Effector CD4-positive, alpha-beta T cell (primary cell): ENCODE measurements at regions not wholly inside any gene's neighbourhood (a gene's known extent, or its start where the extent isn't known, plus 50 kb on each side); places are given as distances from the start of the nearest gene placed in this dataset.
"Not testable (repeated sequence)": the region's sequence is repeated elsewhere in the genome, so short reads cannot be mapped to it uniquely, and the experiment has no call there.

Experiments
- DNase-seq: peaks from one replicate; pipeline ENCODE4 v3.0.0-alpha.2; 2020

GRCh38 chr15:31433091-31433490, 106.5 kb downstream of the KLF13 start:
- no peak for DNase-seq

GRCh38 chr15:31433574-31433973, 106.9 kb downstream of the KLF13 start:
- no peak for DNase-seq

DNA sequence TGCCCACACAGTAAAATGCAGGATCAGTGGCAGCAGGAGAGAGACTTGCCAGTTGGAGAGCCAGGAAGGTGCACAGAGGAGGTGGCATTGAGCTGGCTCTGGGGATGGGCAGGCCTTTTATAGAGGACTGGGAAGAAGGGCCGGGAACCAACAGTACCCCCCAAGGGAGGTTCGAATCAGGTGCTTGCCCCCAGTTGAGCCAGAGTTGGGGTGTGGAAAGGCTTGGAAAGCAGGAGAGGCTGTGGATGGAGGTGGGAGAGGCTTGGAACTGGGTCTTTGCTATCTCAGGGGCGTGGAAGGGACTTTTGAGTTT, 107.6 kb downstream of the KLF13 start:
- DNase-seq = no peak

DNA sequence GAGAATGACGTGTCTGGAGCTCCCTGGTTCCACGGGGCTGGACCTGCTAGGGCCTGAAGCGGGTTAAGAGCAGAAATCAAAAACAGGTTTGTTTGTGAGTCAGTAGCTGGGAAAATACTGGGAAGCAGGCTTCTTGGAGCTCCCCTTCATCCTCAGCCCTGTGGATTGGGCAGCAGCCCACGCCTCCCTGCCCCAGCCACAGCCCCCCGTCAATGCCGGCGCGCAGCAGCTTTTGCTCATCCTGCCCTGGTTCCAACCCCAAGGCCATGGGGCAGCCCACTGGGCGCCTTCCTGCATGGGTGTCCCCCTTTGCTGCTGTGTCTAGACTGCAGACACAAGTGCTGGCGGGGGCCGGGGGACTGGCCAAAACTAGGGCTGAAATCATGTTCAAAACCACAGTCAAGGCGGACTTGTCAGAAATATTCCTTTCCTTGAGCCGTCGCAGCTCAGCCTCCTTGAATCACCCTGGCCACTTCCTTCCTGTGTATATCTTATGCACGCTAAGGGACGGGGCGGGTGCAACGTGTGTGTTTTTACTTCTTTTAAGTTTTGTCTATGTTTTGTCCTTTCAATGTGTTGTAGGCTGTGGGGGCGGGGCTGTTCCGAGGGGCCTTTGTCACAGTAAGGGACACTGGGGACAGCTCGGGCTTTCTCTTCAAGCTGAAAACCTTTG, 108.1 kb downstream of the KLF13 start:
- peak; percentile 67 for DNase-seq

GRCh38 chr15:31435261-31435911, 108.8 kb downstream of the KLF13 start:
- peak; percentile 79 for DNase-seq

- DNase-seq = no peak
Measured at GRCh38 chr15:31435912-31436628, 109.4 kb downstream of the KLF13 start.

DNA sequence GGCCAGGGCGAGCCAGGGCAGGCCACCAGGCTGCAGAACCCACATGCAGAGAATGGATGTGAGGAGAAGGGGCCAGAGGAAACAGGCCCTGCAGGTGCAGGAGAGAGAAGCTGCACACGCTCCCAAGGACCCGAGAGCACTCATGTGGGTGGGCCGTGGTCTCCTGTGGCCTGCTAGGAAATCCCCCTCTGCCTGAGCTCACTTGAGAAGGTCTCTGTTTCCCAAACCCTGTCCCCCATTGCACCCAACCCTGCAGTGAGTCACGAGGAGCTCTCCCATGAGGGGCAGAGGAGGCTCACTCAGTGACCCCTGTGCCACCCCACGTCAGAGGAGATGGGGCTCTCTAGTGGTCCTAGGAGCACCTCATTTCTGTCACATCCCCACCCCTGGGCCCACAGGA, 111.1 kb downstream of the KLF13 start:
- no peak for DNase-seq

DNA sequence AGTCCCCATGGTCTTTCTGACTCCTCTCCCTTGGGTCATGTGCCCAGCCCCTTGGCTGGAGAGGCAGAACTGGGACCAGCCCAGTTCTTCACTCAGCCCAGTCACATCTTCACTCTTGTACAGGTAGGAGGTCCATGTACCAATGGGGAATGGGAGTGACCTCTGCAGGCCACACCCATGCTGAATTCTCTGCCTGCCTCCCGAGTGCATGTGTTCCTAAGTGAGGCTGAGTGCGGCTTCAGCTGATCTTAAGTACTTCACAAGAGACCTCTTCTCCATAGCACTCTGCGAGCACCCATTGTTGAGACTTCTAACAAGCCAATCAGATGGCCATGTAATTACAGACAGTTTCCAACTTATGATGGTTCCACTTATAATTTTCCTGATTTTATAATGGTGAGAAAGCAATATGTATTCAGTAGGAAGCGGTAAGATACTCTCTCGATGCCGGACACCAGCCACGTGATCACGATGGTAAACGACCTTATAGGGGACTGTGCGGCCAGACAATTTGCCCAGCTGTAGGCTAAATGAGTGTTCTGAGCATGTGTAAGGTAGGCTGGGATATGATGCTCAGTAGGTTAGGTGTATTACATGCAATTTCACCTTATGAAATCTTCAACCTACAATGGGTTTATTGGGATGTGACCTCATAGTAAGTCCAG, 112.1 kb downstream of the KLF13 start:
- DNase-seq = no peak

DNA sequence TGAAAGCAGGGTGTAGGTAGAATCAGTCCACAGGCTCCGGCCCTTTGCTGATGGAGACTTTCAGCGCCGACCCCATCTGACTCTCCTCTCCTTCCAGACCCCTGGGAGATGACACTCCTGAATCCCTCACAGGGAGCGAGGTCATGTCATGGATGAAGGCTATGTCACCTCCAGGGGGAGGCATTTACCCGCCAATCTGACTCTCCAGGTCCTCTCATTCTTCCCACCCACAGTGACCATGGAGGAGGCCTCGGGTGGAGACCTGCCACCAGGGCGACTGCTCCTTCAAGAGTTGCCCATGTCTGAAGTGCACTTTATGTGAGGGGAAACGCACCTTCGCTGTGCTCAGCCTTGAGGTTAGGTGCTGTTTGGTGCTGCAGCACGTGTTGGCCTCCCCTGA, 112.7 kb downstream of the KLF13 start:
- no peak for DNase-seq

GRCh38 chr15:31440216-31440615, 113.6 kb downstream of the KLF13 start:
- DNase-seq = not testable (repeated sequence)

DNA sequence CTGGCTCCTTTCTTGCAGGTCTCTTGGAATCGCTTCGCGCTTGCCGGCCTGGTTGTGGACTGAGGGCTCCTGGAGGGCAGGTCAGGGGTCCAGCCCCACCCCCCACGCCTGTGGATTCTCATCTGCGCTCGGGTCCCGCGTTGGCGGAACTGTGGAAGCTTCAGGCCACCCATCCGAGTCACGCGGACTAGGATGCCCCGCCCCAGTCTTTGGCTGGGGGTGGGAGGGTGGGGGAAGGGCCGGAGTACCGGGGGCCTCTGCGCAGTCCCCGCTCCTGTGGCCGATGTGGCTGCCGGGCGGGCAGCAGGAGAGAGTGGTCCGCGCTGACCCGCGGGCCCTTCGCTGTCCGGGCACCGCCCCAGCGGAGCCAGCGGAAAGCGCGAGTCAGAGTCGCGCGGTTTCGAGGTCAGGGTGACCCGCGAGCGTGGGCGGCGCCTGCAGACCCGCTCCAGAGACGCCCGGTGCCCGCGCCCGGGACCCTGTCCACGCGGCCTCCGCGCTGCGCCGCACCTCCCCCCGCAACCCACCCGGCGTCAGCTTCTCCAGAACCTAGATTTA, 114.2 kb downstream of the KLF13 start:
- DNase-seq = no peak

GRCh38 chr15:31442226-31442625, 115.6 kb downstream of the KLF13 start:
- no peak for DNase-seq

- DNase-seq = no peak
Measured at GRCh38 chr15:31442699-31443111, 116.1 kb downstream of the KLF13 start.

GRCh38 chr15:31444844-31445243, 118.2 kb downstream of the KLF13 start:
- no peak for DNase-seq

DNA sequence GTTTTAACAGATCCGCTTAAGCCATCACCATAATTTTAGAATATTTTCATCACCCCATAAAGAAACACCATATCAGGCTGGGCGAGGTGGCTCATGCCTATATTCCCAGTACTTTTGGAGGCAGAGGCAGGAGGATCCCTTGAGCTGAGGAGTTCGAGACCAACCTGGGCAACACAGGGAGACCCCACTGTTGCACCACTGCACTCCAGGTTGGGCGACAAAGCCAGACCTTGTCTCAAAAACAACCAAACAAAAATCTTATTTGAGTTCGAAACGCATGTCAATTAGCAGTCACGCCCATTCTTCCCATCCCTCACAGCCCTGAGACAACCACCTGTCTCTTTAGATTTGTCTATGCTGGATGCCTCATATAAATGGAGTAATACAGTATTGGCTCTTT, 119.9 kb downstream of the KLF13 start:
- DNase-seq = no peak

DNA sequence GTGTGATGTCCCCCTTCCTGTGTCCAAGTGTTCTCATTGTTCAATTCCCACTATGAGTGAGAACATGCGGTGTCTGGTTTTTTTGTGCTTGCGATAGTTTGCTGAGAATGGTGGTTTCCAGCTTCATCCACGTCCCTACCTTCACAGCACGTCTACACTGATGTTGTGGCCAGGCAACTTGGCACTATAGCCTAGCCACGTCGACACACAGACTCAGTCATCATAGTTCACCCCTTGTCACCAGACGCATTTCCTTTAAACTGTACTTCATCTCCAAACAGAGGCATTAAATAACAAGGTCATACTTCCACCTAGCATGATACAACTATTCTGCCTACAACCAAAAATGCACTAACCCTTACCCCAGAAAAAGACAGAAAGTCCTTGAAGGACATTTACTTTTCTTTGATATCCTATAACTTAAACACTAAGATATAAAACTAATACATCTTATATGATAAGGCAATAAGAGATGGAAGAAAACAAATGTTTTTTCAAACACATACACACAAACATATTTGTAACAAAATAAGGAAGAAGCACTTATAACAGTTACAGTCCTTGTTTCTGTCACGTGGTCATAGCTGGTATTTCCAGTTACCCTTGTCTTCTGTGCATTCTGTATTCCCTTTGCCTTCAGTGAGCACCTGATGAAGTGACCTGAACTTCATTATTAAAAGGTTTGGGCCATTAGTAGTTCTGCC, 121.4 kb downstream of the KLF13 start:
- no peak for DNase-seq

- DNase-seq = no peak
Measured at GRCh38 chr15:31448635-31448979, 122.0 kb downstream of the KLF13 start.

GRCh38 chr15:31452595-31453557, 126.2 kb downstream of the KLF13 start:
- no peak for DNase-seq

GRCh38 chr15:31453558-31454318, 127.1 kb downstream of the KLF13 start:
- no peak for DNase-seq

DNA sequence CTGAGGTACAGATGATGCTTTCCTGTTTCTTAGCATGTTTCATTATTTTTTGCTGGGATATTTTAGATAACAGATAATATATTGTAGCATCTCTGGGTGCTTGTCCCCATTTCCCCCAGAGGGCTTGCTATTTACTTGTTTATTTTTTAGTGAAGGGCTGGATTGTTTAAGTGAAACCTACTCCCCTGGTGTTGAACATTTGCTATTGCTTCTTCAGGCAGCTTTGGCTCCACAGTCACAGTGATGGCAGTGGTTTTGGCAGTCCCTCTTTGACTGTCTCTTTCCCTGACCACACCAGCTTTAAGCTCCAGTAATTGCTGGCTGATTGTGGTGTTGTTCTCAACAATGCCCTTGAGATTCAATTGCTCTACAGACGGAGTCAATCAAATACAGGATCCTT, 128.9 kb downstream of the KLF13 start:
- no peak for DNase-seq
